IMR-90 (cell line): ENCODE measurements at regions not wholly inside any gene's neighbourhood (a gene's known extent, or its start where the extent isn't known, plus 50 kb on each side); places are given as distances from the start of the nearest gene placed in this dataset.

ENCODE experiments used
- CEBPB ChIP-seq: IDR thresholded peaks from 2 replicates; pipeline ENCODE4 v1.6.1; 2012; ENCODE audit warnings: low read depth, low read length, improper control_type of control experiment
- CHD1 ChIP-seq: IDR thresholded peaks from 2 replicates; pipeline ENCODE4 v1.6.1; 2012; ENCODE audit warnings: low read depth, low read length, improper control_type of control experiment
- FOS ChIP-seq: fragments of 150-350 bp; IDR thresholded peaks from 2 replicates; pipeline ENCODE4 v1.6.1; 2016; ENCODE audit warnings: low read depth, low read length
- MAFK ChIP-seq: IDR thresholded peaks from 2 replicates; pipeline ENCODE4 v1.6.1; 2012; ENCODE audit warnings: low read depth, low read length, improper control_type of control experiment
- MAZ ChIP-seq: IDR thresholded peaks from 2 replicates; pipeline ENCODE4 v1.6.1; 2012; ENCODE audit warnings: low read depth, mild to moderate bottlenecking, low read length, improper control_type of control experiment, moderate library complexity, borderline replicate concordance
- MXI1 ChIP-seq: IDR thresholded peaks from 2 replicates; pipeline ENCODE4 v1.6.1; 2012; ENCODE audit warnings: low read depth, mild to moderate bottlenecking, low read length, moderate library complexity, borderline replicate concordance
- POLR2A ChIP-seq: IDR thresholded peaks from 2 replicates; pipeline ENCODE4 v1.6.1; 2012; ENCODE audit warnings: mild to moderate bottlenecking, low read depth, low read length
- RAD21 ChIP-seq: IDR thresholded peaks from 2 replicates; pipeline ENCODE4 v1.6.1; 2012; ENCODE audit warnings: low read length, improper control_type of control experiment
- RFX5 ChIP-seq: IDR thresholded peaks from 2 replicates; pipeline ENCODE4 v1.8.0; 2012; ENCODE audit warnings: low read depth, mild to moderate bottlenecking, low read length, moderate library complexity
- SMC3 ChIP-seq: fragments of 150-350 bp; IDR thresholded peaks from 2 replicates; pipeline ENCODE4 v1.6.1; 2016; ENCODE audit warnings: low read depth, mild to moderate bottlenecking, antibody characterized with exemption, low read length, moderate library complexity
- TF ChIP-seq, protein P1 (sequence below): conservative IDR thresholded peaks from 2 replicates; pipeline ENCODE4 v1.5.1; 2012; ENCODE audit warnings: mild to moderate bottlenecking, low read depth, low read length, improper control_type of control experiment
- TF ChIP-seq, protein P2 (sequence below): fragments of 150-350 bp; IDR thresholded peaks from 2 replicates; pipeline ENCODE4 v1.6.1; 2017; ENCODE audit warnings: mild to moderate bottlenecking, antibody characterized with exemption, low read length, low read depth
- TF ChIP-seq, protein P3 (sequence below): fragments of 150-350 bp; IDR thresholded peaks from 2 replicates; pipeline ENCODE4 v1.6.1; 2016; ENCODE audit warnings: low read depth, mild to moderate bottlenecking, low read length, moderate library complexity, borderline replicate concordance

DNA sequence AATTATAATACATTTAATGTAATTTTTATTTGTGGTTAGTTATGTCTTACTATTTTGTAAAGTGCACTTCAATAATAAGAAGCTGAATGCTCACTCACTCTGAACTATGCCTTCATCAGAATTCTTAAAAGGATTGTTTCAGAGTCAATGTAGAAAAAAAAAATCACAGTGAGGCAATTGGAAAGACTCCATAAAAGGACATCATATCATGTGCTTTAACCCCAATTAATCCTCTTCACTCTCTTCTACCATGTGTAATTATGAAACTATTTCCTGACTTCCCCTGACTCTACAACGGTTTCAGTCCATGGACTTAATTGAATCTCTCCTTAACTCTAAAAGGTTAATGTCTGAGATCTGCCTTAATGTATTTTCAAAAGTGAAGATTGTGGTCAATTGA is 250.4 kb upstream of the ALG10 start:
- TF ChIP-seq CHD1 (no peak), POLR2A (no peak), MXI1 (no peak), SMC3 (no peak), MAFK (no peak), RAD21 (no peak), RFX5 (no peak), CEBPB (no peak), MAZ (no peak), FOS (no peak)
- TF ChIP-seq, protein P1, sequence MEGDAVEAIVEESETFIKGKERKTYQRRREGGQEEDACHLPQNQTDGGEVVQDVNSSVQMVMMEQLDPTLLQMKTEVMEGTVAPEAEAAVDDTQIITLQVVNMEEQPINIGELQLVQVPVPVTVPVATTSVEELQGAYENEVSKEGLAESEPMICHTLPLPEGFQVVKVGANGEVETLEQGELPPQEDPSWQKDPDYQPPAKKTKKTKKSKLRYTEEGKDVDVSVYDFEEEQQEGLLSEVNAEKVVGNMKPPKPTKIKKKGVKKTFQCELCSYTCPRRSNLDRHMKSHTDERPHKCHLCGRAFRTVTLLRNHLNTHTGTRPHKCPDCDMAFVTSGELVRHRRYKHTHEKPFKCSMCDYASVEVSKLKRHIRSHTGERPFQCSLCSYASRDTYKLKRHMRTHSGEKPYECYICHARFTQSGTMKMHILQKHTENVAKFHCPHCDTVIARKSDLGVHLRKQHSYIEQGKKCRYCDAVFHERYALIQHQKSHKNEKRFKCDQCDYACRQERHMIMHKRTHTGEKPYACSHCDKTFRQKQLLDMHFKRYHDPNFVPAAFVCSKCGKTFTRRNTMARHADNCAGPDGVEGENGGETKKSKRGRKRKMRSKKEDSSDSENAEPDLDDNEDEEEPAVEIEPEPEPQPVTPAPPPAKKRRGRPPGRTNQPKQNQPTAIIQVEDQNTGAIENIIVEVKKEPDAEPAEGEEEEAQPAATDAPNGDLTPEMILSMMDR = no peak
- TF ChIP-seq, protein P2, sequence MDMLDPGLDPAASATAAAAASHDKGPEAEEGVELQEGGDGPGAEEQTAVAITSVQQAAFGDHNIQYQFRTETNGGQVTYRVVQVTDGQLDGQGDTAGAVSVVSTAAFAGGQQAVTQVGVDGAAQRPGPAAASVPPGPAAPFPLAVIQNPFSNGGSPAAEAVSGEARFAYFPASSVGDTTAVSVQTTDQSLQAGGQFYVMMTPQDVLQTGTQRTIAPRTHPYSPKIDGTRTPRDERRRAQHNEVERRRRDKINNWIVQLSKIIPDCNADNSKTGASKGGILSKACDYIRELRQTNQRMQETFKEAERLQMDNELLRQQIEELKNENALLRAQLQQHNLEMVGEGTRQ = no peak
- TF ChIP-seq, protein P3, sequence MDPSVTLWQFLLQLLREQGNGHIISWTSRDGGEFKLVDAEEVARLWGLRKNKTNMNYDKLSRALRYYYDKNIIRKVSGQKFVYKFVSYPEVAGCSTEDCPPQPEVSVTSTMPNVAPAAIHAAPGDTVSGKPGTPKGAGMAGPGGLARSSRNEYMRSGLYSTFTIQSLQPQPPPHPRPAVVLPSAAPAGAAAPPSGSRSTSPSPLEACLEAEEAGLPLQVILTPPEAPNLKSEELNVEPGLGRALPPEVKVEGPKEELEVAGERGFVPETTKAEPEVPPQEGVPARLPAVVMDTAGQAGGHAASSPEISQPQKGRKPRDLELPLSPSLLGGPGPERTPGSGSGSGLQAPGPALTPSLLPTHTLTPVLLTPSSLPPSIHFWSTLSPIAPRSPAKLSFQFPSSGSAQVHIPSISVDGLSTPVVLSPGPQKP = no peak
